ENCODE measurements at regions not wholly inside any gene's neighbourhood (a gene's known extent, or its start where the extent isn't known, plus 50 kb on each side); places are given as distances from the start of the nearest gene placed in this dataset.

DNA sequence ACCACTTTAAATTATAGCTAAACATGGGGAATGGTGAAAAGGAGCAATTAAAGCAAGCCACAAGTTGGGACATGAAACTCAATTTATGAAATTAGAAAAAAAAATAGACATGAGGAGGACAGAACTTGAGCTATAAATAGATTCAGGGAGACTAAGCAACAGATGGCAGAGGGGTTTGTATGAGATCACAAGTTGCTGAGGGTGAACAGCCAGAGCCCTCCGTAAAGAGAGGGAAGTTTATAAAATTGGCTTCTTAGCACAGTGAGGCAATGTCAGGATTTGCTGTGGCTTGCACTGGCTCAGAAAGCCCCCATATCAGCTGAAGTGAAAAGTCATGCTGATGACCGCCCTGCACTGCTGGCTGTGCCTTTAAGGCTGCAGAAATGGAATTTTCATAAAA, 443.4 kb upstream of the CD180 start:
- TF ChIP-seq MYC (IDR thresholded peaks at IDR 0.05; ENCODE audit: borderline replicate concordance, low read length) (no peak), HDAC2 (IDR thresholded peaks at IDR 0.05) (no peak)
